Transverse colon (tissue), 4 donors: ENCODE measurements at regions not wholly inside any gene's neighbourhood (a gene's known extent, or its start where the extent isn't known, plus 50 kb on each side); places are given as distances from the start of the nearest gene placed in this dataset.

ENCODE experiments used
- POLR2A ChIP-seq: fragments of 450-650 bp; IDR thresholded peaks from one replicate; pipeline ENCODE4 v1.6.1; 2016; ENCODE audit warnings: antibody characterized with exemption, mild to moderate bottlenecking, moderate library complexity
- POLR2AphosphoS5 ChIP-seq, 3 donors: sonication (generic); formaldehyde crosslinking; IDR thresholded peaks; one replicate each; pipeline ENCODE4 v1.6.1; 2016; ENCODE audit warnings: antibody characterized with exemption in 3 of 3
- TF ChIP-seq, protein P1 (sequence below), 5 experiments: fragments of 200-600 bp in 3 of 5; fragments of 450-650 bp in 2 of 5; sonication (generic) in 3 of 5; IDR thresholded peaks; 1 replicate in 2 of 5; 2 replicates in 3 of 5; pipeline ENCODE4 v1.5.1; 2016 to 2017; ENCODE audit warnings: antibody characterized with exemption in 5 of 5, inconsistent platforms in 3 of 5, mild to moderate bottlenecking in 2 of 5, moderate library complexity in 1 of 5

DNA sequence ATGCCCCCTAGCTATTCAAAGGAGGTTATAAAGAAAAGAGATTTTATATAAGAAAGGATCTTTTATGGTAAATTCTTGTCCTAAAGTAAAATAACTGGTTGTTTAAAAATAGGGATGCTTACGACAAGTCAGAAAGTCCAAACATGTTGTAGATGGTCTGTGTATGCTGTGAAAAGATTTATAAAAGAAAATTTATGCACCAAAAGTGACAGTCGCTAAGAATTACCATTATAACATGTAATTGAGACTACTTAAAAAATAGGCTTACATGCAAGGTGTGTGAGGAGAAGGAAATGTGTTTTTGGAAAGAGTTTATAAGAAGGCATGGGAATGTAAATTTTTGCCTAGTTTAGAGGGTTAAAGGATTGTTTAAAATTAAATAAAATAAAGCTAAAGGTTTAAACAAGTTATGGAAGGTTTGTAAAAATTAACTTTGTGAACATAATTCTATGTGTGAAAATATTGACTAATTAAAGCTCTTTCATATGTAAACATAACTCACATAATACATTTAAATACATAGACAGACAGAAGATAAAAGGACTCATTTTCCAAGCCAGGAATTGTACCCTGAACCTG, 118.5 kb downstream of the LYZL1 start:
- TF ChIP-seq, protein P1, sequence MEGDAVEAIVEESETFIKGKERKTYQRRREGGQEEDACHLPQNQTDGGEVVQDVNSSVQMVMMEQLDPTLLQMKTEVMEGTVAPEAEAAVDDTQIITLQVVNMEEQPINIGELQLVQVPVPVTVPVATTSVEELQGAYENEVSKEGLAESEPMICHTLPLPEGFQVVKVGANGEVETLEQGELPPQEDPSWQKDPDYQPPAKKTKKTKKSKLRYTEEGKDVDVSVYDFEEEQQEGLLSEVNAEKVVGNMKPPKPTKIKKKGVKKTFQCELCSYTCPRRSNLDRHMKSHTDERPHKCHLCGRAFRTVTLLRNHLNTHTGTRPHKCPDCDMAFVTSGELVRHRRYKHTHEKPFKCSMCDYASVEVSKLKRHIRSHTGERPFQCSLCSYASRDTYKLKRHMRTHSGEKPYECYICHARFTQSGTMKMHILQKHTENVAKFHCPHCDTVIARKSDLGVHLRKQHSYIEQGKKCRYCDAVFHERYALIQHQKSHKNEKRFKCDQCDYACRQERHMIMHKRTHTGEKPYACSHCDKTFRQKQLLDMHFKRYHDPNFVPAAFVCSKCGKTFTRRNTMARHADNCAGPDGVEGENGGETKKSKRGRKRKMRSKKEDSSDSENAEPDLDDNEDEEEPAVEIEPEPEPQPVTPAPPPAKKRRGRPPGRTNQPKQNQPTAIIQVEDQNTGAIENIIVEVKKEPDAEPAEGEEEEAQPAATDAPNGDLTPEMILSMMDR (IDR thresholded peaks at IDR 0.05), result no peak
- TF ChIP-seq POLR2A (no peak), POLR2AphosphoS5 (IDR thresholded peaks at IDR 0.05) (no peak)
